WTC11 (cell line): ENCODE measurements at regions not wholly inside any gene's neighbourhood (a gene's known extent, or its start where the extent isn't known, plus 50 kb on each side); places are given as distances from the start of the nearest gene placed in this dataset.

Experiments
- ATAC-seq: fragments of 200-7000 bp; cut with Tn5 transposase; 2 replicates; pipeline ENCODE4 v1.10.0; 2021; ENCODE audit warnings: mild to moderate bottlenecking, moderate library complexity
- CTCF ChIA-PET: fragments of 300-600 bp; sonication (Branson Sonifier 250); formaldehyde crosslinking; loops from one replicate; lab custom pipeline; 2021; ENCODE audit warnings: antibody characterized with exemption; lab: Charles Lee
- POLR2A ChIA-PET: fragments of 350-600 bp; sonication (Branson Sonifier 250); formaldehyde crosslinking; loops from one replicate; lab custom pipeline; 2021; ENCODE audit warnings: antibody characterized with exemption; lab: Charles Lee
- DNase-seq: peaks from one replicate; pipeline ENCODE4 v3.0.0; 2021; ENCODE audit warnings: low spot score
- H3K27ac Mint-ChIP-seq: 2 replicates; pipeline ENCODE4 v1.8.0; 2021; ENCODE audit warnings: mixed read lengths
- H3K27me3 Mint-ChIP-seq: 2 replicates; pipeline ENCODE4 v1.8.0; 2021; ENCODE audit warnings: low read depth, mild to moderate bottlenecking, moderate library complexity, mixed read lengths
- H3K36me3 Mint-ChIP-seq: 2 replicates; pipeline ENCODE4 v1.8.0; 2021; ENCODE audit warnings: mixed read lengths
- H3K4me1 Mint-ChIP-seq: 2 replicates; pipeline ENCODE4 v1.8.0; 2022; ENCODE audit warnings: mixed read lengths
- H3K4me3 Mint-ChIP-seq: 2 replicates; pipeline ENCODE4 v1.8.0; 2021; ENCODE audit warnings: mild to moderate bottlenecking, moderate library complexity, mixed read lengths
- H3K9me3 Mint-ChIP-seq: 2 replicates; pipeline ENCODE4 v1.8.0; 2021; ENCODE audit warnings: mixed read lengths
- CREB1 ChIP-seq: sonication (generic); formaldehyde crosslinking; IDR thresholded peaks from 2 replicates; pipeline ENCODE4 v1.8.0; 2023; ENCODE audit warnings: mild to moderate bottlenecking, missing genetic modification reagents
- CTCF ChIP-seq: fragments of 200-600 bp; IDR thresholded peaks from 2 replicates; pipeline ENCODE4 v1.8.0; 2022; ENCODE audit warnings: antibody characterized with exemption
- E2F1 ChIP-seq: sonication (generic); formaldehyde crosslinking; IDR thresholded peaks from 2 replicates; pipeline ENCODE4 v1.8.0; 2022; ENCODE audit warnings: mild to moderate bottlenecking, missing genetic modification reagents
- E2F4 ChIP-seq: sonication (generic); formaldehyde crosslinking; IDR thresholded peaks from 2 replicates; pipeline ENCODE4 v1.8.1; 2022; ENCODE audit warnings: low read depth, mild to moderate bottlenecking, moderate library complexity, missing genetic modification reagents, borderline replicate concordance
- E2F5 ChIP-seq: sonication (generic); formaldehyde crosslinking; IDR thresholded peaks from 2 replicates; pipeline ENCODE4 v1.8.1; 2022; ENCODE audit warnings: mild to moderate bottlenecking, moderate library complexity, missing genetic modification reagents
- ELF4 ChIP-seq: sonication (generic); formaldehyde crosslinking; IDR thresholded peaks from 2 replicates; pipeline ENCODE4 v1.8.1; 2022; ENCODE audit warnings: low read depth, mild to moderate bottlenecking, moderate library complexity, missing genetic modification reagents
- EMX1 ChIP-seq: fragments of 250-450 bp; sonication (Bioruptor Pico); IDR thresholded peaks from 2 replicates; pipeline ENCODE4 v1.8.0; 2021; ENCODE audit warnings: mild to moderate bottlenecking
- GRHL2 ChIP-seq: fragments of 250-450 bp; sonication (Bioruptor Pico); IDR thresholded peaks from 2 replicates; pipeline ENCODE4 v1.8.0; 2022; ENCODE audit warnings: mild to moderate bottlenecking, moderate library complexity; ENCODE audit not compliant: insufficient replicate concordance, severe bottlenecking
- GTF2I ChIP-seq: fragments of 250-450 bp; sonication (Bioruptor Pico); conservative IDR thresholded peaks from 2 replicates; pipeline ENCODE4 v1.4.0; 2021; ENCODE audit warnings: mild to moderate bottlenecking
- IRF2 ChIP-seq: sonication (generic); formaldehyde crosslinking; IDR thresholded peaks from 2 replicates; pipeline ENCODE4 v1.8.0; 2022; ENCODE audit warnings: low read depth, missing genetic modification reagents, borderline replicate concordance
- RELA ChIP-seq: sonication (generic); formaldehyde crosslinking; IDR thresholded peaks from 2 replicates; pipeline ENCODE4 v1.8.1; 2022; ENCODE audit warnings: missing genetic modification reagents, mild to moderate bottlenecking, borderline replicate concordance
- RORB ChIP-seq: fragments of 250-450 bp; sonication (Bioruptor Pico); IDR thresholded peaks from 2 replicates; pipeline ENCODE4 v1.9.0; 2021; ENCODE audit warnings: mild to moderate bottlenecking
- SOX15 ChIP-seq: fragments of 250-450 bp; sonication (Bioruptor Pico); IDR thresholded peaks from 2 replicates; pipeline ENCODE4 v1.9.0; 2021; ENCODE audit warnings: mild to moderate bottlenecking
- STAT6 ChIP-seq: sonication (generic); formaldehyde crosslinking; conservative IDR thresholded peaks from 2 replicates; pipeline ENCODE4 v1.8.1; 2023; ENCODE audit warnings: mild to moderate bottlenecking, low read depth, missing genetic modification reagents, moderate library complexity
- ZMAT4 ChIP-seq: fragments of 250-450 bp; sonication (Bioruptor Pico); IDR thresholded peaks from 2 replicates; pipeline ENCODE4 v1.9.0; 2021; ENCODE audit warnings: mild to moderate bottlenecking
- ZNF219 ChIP-seq: sonication (generic); formaldehyde crosslinking; IDR thresholded peaks from 2 replicates; pipeline ENCODE4 v1.8.0; 2023; ENCODE audit warnings: missing genetic modification reagents, mild to moderate bottlenecking, borderline replicate concordance
- ZNF317 ChIP-seq: sonication (generic); formaldehyde crosslinking; IDR thresholded peaks from 2 replicates; pipeline ENCODE4 v1.8.1; 2023; ENCODE audit warnings: low read depth, mild to moderate bottlenecking, moderate library complexity, missing genetic modification reagents, borderline replicate concordance
- ZNF396 ChIP-seq: fragments of 250-450 bp; sonication (Bioruptor Pico); IDR thresholded peaks from 2 replicates; pipeline ENCODE4 v1.8.0; 2021; ENCODE audit warnings: mild to moderate bottlenecking, moderate library complexity, borderline replicate concordance
- ZNF671 ChIP-seq: fragments of 250-450 bp; sonication (Bioruptor Pico); IDR thresholded peaks from 2 replicates; pipeline ENCODE4 v1.8.0; 2021; ENCODE audit warnings: mild to moderate bottlenecking

- Mint-ChIP-seq H3K9me3 (peaks cover 7% of the 10 kb centered on the region; the same call in 1 of the 2 replicates), H3K4me3 (no peak overlapping the region), H3K4me1 (peaks cover 15% of the 10 kb centered on the region), H3K36me3 (no peaks in the 10 kb centered on the region), H3K27ac (no peak overlapping the region), H3K27me3 (no peaks in the 10 kb centered on the region)
- DNase-seq (no peak), ATAC-seq (no peak)
- POLR2A ChIA-PET, result no interaction called here
- TF ChIP-seq E2F1 (CRISPR knock-in tag) (no peak), ZNF396 (no peak), RELA (CRISPR knock-in tag) (no peak), STAT6 (CRISPR knock-in tag) (no peak), ZNF317 (CRISPR knock-in tag) (no peak), ZNF219 (CRISPR knock-in tag) (no peak), CREB1 (CRISPR knock-in tag) (no peak), RORB (no peak), SOX15 (CRISPR knock-in tag) (no peak), E2F4 (CRISPR knock-in tag) (no peak), IRF2 (no peak), E2F5 (CRISPR knock-in tag) (no peak), GRHL2 (CRISPR knock-in tag) (no peak), EMX1 (CRISPR knock-in tag) (no peak), ZNF671 (CRISPR knock-in tag) (no peak), ZMAT4 (CRISPR knock-in tag) (no peak), GTF2I (CRISPR knock-in tag) (no peak), ELF4 (CRISPR knock-in tag) (no peak), CTCF (no peak)
- CTCF ChIA-PET, result no interaction called here
Measured at GRCh38 chr10:63055705-63056104, 77.4 kb upstream of the NRBF2 start.
